Panc1 (cell line): ENCODE measurements at regions not wholly inside any gene's neighbourhood (a gene's known extent, or its start where the extent isn't known, plus 50 kb on each side); places are given as distances from the start of the nearest gene placed in this dataset.

ENCODE experiments used
- POLR2AphosphoS5 ChIP-seq: IDR thresholded peaks from 2 replicates; pipeline ENCODE4 v1.6.1; 2012; ENCODE audit warnings: mild to moderate bottlenecking, low read depth, low read length, moderate library complexity
- SIN3A ChIP-seq: IDR thresholded peaks from 2 replicates; pipeline ENCODE4 v1.6.1; 2012; ENCODE audit warnings: low read depth, mild to moderate bottlenecking, low read length, moderate library complexity, borderline replicate concordance; ENCODE audit not compliant: insufficient read depth
- TF ChIP-seq, protein P1 (sequence below): fragments of 450-650 bp; IDR thresholded peaks from 2 replicates; pipeline ENCODE4 v1.5.1; 2017; ENCODE audit warnings: mild to moderate bottlenecking
- TF ChIP-seq, protein P2 (sequence below), 2 experiments: IDR thresholded peaks; 2 replicates each; pipeline ENCODE4 v1.6.1; 2011 to 2012; ENCODE audit warnings: low read depth in 2 of 2, control low read depth in 1 of 2, low read length in 1 of 2, mild to moderate bottlenecking in 1 of 2, moderate library complexity in 1 of 2; ENCODE audit not compliant: insufficient read depth in 1 of 2

DNA sequence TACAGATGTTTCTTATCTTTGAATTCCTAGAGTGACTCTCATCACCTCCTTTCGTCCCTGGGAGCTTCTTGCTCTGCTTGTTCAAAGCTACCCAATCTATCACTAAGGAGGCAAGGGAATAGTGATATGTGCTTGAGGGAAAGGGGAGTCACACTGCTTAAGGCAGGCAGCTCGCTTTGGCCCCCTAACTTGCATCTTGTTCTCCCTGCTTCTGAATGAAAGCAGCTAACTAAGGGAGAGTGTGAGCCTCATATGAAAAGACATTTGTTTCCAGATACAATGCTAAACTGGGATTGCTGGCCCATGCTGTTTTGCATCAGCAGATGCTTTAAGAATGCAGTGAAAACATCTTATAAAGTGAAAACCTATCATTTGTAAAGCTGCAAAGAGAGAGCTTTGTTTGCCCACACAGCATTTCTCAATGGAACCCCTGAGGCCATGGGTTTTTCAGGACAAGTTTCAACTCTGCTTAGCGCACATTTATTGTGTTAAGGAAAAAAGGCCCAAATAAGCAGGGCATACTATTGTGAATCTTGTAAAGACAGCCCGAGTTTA lies 367.9 kb upstream of the ADAMTSL1 start:
- TF ChIP-seq, protein P1, sequence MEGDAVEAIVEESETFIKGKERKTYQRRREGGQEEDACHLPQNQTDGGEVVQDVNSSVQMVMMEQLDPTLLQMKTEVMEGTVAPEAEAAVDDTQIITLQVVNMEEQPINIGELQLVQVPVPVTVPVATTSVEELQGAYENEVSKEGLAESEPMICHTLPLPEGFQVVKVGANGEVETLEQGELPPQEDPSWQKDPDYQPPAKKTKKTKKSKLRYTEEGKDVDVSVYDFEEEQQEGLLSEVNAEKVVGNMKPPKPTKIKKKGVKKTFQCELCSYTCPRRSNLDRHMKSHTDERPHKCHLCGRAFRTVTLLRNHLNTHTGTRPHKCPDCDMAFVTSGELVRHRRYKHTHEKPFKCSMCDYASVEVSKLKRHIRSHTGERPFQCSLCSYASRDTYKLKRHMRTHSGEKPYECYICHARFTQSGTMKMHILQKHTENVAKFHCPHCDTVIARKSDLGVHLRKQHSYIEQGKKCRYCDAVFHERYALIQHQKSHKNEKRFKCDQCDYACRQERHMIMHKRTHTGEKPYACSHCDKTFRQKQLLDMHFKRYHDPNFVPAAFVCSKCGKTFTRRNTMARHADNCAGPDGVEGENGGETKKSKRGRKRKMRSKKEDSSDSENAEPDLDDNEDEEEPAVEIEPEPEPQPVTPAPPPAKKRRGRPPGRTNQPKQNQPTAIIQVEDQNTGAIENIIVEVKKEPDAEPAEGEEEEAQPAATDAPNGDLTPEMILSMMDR: no peak
- TF ChIP-seq, protein P2, sequence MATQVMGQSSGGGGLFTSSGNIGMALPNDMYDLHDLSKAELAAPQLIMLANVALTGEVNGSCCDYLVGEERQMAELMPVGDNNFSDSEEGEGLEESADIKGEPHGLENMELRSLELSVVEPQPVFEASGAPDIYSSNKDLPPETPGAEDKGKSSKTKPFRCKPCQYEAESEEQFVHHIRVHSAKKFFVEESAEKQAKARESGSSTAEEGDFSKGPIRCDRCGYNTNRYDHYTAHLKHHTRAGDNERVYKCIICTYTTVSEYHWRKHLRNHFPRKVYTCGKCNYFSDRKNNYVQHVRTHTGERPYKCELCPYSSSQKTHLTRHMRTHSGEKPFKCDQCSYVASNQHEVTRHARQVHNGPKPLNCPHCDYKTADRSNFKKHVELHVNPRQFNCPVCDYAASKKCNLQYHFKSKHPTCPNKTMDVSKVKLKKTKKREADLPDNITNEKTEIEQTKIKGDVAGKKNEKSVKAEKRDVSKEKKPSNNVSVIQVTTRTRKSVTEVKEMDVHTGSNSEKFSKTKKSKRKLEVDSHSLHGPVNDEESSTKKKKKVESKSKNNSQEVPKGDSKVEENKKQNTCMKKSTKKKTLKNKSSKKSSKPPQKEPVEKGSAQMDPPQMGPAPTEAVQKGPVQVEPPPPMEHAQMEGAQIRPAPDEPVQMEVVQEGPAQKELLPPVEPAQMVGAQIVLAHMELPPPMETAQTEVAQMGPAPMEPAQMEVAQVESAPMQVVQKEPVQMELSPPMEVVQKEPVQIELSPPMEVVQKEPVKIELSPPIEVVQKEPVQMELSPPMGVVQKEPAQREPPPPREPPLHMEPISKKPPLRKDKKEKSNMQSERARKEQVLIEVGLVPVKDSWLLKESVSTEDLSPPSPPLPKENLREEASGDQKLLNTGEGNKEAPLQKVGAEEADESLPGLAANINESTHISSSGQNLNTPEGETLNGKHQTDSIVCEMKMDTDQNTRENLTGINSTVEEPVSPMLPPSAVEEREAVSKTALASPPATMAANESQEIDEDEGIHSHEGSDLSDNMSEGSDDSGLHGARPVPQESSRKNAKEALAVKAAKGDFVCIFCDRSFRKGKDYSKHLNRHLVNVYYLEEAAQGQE (IDR thresholded peaks at IDR 0.05; ENCODE audit: insufficient read depth in 1 of 2, low read depth in 2 of 2, low read length in 1 of 2): no peak
- TF ChIP-seq POLR2AphosphoS5 (no peak), SIN3A (no peak)
